Ascending aorta (tissue), 2 donors: ENCODE measurements at regions not wholly inside any gene's neighbourhood (a gene's known extent, or its start where the extent isn't known, plus 50 kb on each side); places are given as distances from the start of the nearest gene placed in this dataset.

Source experiments
- DNase-seq, 2 donors: peaks; one replicate each; pipeline ENCODE4 v3.0.0-alpha.2; 2019; ENCODE audit warnings: low spot score in 2 of 2
- H3K27ac ChIP-seq, 2 donors: fragments of 200-600 bp; sonication (generic); one replicate each; pipeline ENCODE4 v1.5.1; 2016 to 2017; ENCODE audit warnings: mild to moderate bottlenecking in 1 of 2
- H3K27me3 ChIP-seq: fragments of 200-600 bp; sonication (generic); one replicate; pipeline ENCODE4 v1.5.1; 2017
- H3K36me3 ChIP-seq, 2 donors: fragments of 200-600 bp; sonication (generic); one replicate each; pipeline ENCODE4 v1.5.1; 2016
- H3K4me1 ChIP-seq, 2 donors: fragments of 200-600 bp; sonication (generic); one replicate each; pipeline ENCODE4 v1.5.1; 2016 to 2017; ENCODE audit warnings: mild to moderate bottlenecking in 1 of 2
- H3K4me3 ChIP-seq, 2 donors: fragments of 200-600 bp; sonication (generic); one replicate each; pipeline ENCODE4 v1.5.1; 2016 to 2017; ENCODE audit warnings: mild to moderate bottlenecking in 1 of 2
- H3K9me3 ChIP-seq, 2 donors: fragments of 200-600 bp; sonication (generic); one replicate each; pipeline ENCODE4 v1.5.1; 2016
- CTCF ChIP-seq, 3 experiments: fragments of 200-600 bp in 2 of 3; fragments of 450-650 bp in 1 of 3; sonication (generic) in 2 of 3; IDR thresholded peaks; one replicate each; pipeline ENCODE4 v1.5.1; 2016 to 2019; ENCODE audit warnings: antibody characterized with exemption in 3 of 3, mild to moderate bottlenecking in 1 of 3, moderate library complexity in 1 of 3
- intact Hi-C: fragments of 100-400 bp; cut with DNase I; formaldehyde crosslinking; loops from one replicate; pipeline ENCODE4 v1.15.1; 2023

- Histone ChIP-seq H3K4me1 (no peaks in the 10 kb centered on the region), H3K27ac (no peak overlapping the region), H3K9me3 (no peaks in the 10 kb centered on the region), H3K36me3 (no peaks in the 10 kb centered on the region), H3K4me3 (no peak overlapping the region), H3K27me3 (no peaks in the 10 kb centered on the region)
- TF ChIP-seq CTCF (IDR thresholded peaks at IDR 0.05): no peak
- no peak for DNase-seq
- intact Hi-C loops: no loop called here
Measured at GRCh38 chr2:211144974-211145665, 588.7 kb downstream of the CPS1 start.

- H3K36me3 ChIP-seq: no peaks in the 10 kb centered on the region
- no peak for DNase-seq
- no peak overlapping the region for H3K27ac ChIP-seq
- H3K4me3 ChIP-seq: no peak overlapping the region
- H3K27me3 ChIP-seq: no peaks in the 10 kb centered on the region
- intact Hi-C loops: no loop called here
- TF ChIP-seq CTCF (IDR thresholded peaks at IDR 0.05): no peak
- no peaks in the 10 kb centered on the region for H3K9me3 ChIP-seq
- no peaks in the 10 kb centered on the region for H3K4me1 ChIP-seq
Measured at GRCh38 chr2:211149731-211150130, 593.3 kb downstream of the CPS1 start.

- H3K9me3 ChIP-seq: no peaks in the 10 kb centered on the region
- TF ChIP-seq CTCF (IDR thresholded peaks at IDR 0.05): no peak
- no peaks in the 10 kb centered on the region for H3K4me1 ChIP-seq
- DNase-seq: no peak
- intact Hi-C loops: loop anchor here (5.0 kb wide), 3 partner anchors 70 to 905 kb away; no protein-coding TSS in a partner anchor
- H3K36me3 ChIP-seq: no peaks in the 10 kb centered on the region
- no peak overlapping the region for H3K4me3 ChIP-seq
- no peaks in the 10 kb centered on the region for H3K27me3 ChIP-seq
- no peak overlapping the region for H3K27ac ChIP-seq
Measured at GRCh38 chr2:211157211-211157610, 600.8 kb downstream of the CPS1 start.

- DNase-seq: peak in 1 of 2 donors; percentile 81
- Histone ChIP-seq H3K4me3 (no peak overlapping the region), H3K27ac (no peak overlapping the region), H3K4me1 (no peaks in the 10 kb centered on the region), H3K36me3 (no peaks in the 10 kb centered on the region), H3K9me3 (no peaks in the 10 kb centered on the region), H3K27me3 (no peaks in the 10 kb centered on the region)
- TF ChIP-seq CTCF (IDR thresholded peaks at IDR 0.05): peak; percentile 43 to 74 (median 64)
- intact Hi-C loops: loop anchor here (5.0 kb wide), 3 partner anchors 71 to 906 kb away; no protein-coding TSS in a partner anchor
Measured at GRCh38 chr2:211157856-211158463, 601.6 kb downstream of the CPS1 start.

- DNase-seq: no peak
- no peak overlapping the region for H3K27ac ChIP-seq
- H3K4me1 ChIP-seq: no peaks in the 10 kb centered on the region
- no peak for TF ChIP-seq CTCF (IDR thresholded peaks at IDR 0.05)
- H3K36me3 ChIP-seq: no peaks in the 10 kb centered on the region
- no peaks in the 10 kb centered on the region for H3K27me3 ChIP-seq
- H3K4me3 ChIP-seq: no peak overlapping the region
- H3K9me3 ChIP-seq: no peaks in the 10 kb centered on the region
- intact Hi-C loops: loop anchor here (5.0 kb wide), 3 partner anchors 73 to 908 kb away; no protein-coding TSS in a partner anchor
Measured at GRCh38 chr2:211159972-211160371, 603.6 kb downstream of the CPS1 start.
